ENCODE measurements at regions not wholly inside any gene's neighbourhood (a gene's known extent, or its start where the extent isn't known, plus 50 kb on each side); places are given as distances from the start of the nearest gene placed in this dataset.
"Not testable (repeated sequence)": the region's sequence is repeated elsewhere in the genome, so short reads cannot be mapped to it uniquely, and the experiment has no call there.

DNA sequence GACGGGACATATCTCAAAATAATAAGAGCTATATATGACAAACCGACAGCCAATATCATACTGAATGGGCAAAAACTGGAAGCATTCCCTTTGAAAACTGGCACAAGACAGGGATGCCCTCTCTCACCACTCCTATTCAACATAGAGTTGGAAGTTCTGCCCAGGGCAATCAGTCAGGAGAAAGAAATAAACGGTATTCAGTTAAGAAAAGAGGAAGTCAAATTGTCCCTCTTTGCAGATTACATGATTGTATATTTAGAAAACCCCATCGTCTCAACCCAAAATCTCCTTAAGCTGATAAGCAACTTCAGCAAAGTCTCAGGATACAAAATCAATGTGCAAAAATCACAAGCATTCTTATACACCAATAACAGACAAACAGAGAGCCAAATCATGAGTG is 211.5 kb downstream of the MEMO1 start:
- TF ChIP-seq EZH2phosphoT487, EZH2 (IDR thresholded peaks at IDR 0.05): not testable (repeated sequence)
- TF ChIP-seq, protein P1, sequence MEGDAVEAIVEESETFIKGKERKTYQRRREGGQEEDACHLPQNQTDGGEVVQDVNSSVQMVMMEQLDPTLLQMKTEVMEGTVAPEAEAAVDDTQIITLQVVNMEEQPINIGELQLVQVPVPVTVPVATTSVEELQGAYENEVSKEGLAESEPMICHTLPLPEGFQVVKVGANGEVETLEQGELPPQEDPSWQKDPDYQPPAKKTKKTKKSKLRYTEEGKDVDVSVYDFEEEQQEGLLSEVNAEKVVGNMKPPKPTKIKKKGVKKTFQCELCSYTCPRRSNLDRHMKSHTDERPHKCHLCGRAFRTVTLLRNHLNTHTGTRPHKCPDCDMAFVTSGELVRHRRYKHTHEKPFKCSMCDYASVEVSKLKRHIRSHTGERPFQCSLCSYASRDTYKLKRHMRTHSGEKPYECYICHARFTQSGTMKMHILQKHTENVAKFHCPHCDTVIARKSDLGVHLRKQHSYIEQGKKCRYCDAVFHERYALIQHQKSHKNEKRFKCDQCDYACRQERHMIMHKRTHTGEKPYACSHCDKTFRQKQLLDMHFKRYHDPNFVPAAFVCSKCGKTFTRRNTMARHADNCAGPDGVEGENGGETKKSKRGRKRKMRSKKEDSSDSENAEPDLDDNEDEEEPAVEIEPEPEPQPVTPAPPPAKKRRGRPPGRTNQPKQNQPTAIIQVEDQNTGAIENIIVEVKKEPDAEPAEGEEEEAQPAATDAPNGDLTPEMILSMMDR (IDR thresholded peaks at IDR 0.05): not testable (repeated sequence)
